Adrenal gland (tissue), 5 donors: ENCODE measurements at regions not wholly inside any gene's neighbourhood (a gene's known extent, or its start where the extent isn't known, plus 50 kb on each side); places are given as distances from the start of the nearest gene placed in this dataset.

ENCODE experiments used
- CTCF ChIP-seq, 6 experiments: fragments of 450-650 bp in 4 of 6; fragments of 200-600 bp in 2 of 6; sonication (generic) in 1 of 6; IDR thresholded peaks; 1 replicate in 5 of 6; 2 replicates in 1 of 6; pipeline versions ENCODE4 v1.5.1 to v1.8.0; 2016 to 2021; ENCODE audit warnings: antibody characterized with exemption in 6 of 6, mild to moderate bottlenecking in 2 of 6, moderate library complexity in 1 of 6
- POLR2A ChIP-seq, 2 donors: fragments of 450-650 bp; IDR thresholded peaks; one replicate each; pipeline ENCODE4 v1.6.1; 2017; ENCODE audit warnings: antibody characterized with exemption in 2 of 2, mild to moderate bottlenecking in 2 of 2, moderate library complexity in 1 of 2
- donor health status: DM: no; HTN: no; CAD: no.

GRCh38 chr20:39633689-39634088 lies 671.5 kb downstream of the DHX35 start:
- no peak for TF ChIP-seq CTCF (IDR thresholded peaks at IDR 0.05)
- no peak for TF ChIP-seq POLR2A (IDR thresholded peaks at IDR 0.05)
